ENCODE measurements at regions not wholly inside any gene's neighbourhood (a gene's known extent, or its start where the extent isn't known, plus 50 kb on each side); places are given as distances from the start of the nearest gene placed in this dataset.

DNA sequence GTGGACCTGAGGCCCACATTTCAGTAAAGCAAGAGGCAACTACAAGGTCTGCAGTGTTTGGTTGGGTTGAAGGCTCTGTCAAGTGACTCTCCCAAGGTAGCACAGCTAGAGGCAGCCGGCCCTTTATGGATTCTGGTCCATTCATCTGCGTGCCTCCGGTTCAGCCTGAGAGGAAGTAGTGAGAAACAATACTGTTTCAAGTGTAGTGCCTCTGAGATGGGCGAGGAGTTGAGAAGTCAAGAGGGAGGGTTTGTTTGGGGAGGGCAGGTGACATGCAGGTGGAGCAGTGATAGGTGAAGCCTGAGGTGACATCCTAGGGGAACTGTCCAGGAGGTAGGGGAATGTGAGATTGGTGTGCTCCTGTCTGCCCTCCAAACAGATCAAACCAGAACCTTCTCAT lies 933.5 kb downstream of the VRK1 start:
- H3K4me3 ChIP-seq (ENCODE audit: low read depth, low read length): no peak overlapping the region
- DNase-seq (ENCODE audit: low read depth): no peak
- TF ChIP-seq, protein P1, sequence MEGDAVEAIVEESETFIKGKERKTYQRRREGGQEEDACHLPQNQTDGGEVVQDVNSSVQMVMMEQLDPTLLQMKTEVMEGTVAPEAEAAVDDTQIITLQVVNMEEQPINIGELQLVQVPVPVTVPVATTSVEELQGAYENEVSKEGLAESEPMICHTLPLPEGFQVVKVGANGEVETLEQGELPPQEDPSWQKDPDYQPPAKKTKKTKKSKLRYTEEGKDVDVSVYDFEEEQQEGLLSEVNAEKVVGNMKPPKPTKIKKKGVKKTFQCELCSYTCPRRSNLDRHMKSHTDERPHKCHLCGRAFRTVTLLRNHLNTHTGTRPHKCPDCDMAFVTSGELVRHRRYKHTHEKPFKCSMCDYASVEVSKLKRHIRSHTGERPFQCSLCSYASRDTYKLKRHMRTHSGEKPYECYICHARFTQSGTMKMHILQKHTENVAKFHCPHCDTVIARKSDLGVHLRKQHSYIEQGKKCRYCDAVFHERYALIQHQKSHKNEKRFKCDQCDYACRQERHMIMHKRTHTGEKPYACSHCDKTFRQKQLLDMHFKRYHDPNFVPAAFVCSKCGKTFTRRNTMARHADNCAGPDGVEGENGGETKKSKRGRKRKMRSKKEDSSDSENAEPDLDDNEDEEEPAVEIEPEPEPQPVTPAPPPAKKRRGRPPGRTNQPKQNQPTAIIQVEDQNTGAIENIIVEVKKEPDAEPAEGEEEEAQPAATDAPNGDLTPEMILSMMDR (IDR thresholded peaks at IDR 0.05; ENCODE audit: low read depth, low read length, missing control alignments): no peak
- in situ Hi-C loops (cut with HindIII; ENCODE audit: low sequenced_read_pairs): no loop called here

DNA sequence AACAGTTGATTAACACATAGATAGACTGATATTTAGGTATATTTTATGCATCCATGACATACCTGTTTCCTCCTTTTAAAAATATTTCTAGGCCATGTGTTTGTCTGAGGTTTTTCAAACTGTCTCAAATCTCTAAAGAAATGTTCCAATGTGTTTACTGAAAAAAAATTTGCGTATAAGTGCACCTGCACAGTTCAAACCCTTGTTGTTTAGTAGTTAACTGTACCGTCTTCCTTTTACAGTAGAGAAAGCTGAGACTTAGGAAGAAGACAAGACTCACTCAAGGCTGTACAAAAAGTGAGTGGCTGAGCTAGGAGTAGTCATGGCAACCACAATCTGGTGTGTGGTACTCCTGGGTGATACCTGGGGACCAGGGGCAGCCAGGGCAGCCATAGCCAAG lies 934.6 kb downstream of the VRK1 start:
- in situ Hi-C loops (cut with HindIII; ENCODE audit: low sequenced_read_pairs): no loop called here
- no peak overlapping the region for H3K4me3 ChIP-seq (ENCODE audit: low read depth, low read length)
- DNase-seq (ENCODE audit: low read depth): no peak
- TF ChIP-seq, protein P1 (IDR thresholded peaks at IDR 0.05; ENCODE audit: low read depth, low read length, missing control alignments): no peak

DNA sequence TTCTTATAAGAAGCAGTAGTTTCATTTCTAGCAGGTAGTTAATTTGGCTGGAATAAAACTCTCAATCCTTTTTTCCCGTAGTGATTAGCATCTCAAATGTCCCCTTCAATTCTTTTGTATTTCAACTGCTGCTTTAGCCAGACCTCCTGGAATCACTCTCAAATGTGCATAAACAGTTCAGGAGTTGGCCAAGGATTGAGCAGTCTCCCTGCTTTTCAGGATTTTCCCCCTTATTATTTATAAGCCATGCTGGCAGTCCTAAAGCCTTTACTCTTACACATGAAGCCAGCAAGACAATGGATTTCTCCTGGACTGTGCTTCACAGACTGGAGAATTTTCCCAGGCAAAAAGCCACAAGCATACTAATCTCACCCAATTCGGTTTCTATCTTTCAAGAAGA lies 950.1 kb downstream of the VRK1 start:
- TF ChIP-seq, protein P1 (IDR thresholded peaks at IDR 0.05; ENCODE audit: low read depth, low read length, missing control alignments): no peak
- DNase-seq (ENCODE audit: low read depth): no peak
- in situ Hi-C loops (cut with HindIII; ENCODE audit: low sequenced_read_pairs): no loop called here
- no peak overlapping the region for H3K4me3 ChIP-seq (ENCODE audit: low read depth, low read length)

DNA sequence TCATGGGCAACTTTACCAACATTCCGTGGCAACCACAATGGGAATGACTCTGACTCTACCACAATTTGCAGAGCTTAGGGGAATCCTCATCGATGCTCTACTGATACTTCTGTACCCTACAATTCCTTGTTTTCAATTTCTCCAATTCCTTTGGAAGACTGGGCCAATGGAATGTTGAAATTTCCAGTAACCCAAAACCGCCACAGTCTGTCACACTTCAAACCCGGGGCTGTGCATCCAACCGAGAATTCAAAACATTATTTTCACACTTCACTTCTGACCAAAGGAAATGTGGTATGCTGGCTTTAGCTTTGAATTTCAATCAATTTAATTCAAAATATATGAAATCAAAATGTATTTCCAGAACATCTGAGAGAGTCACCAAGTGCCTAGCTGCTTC lies 951.4 kb downstream of the VRK1 start:
- in situ Hi-C loops (cut with HindIII; ENCODE audit: low sequenced_read_pairs): no loop called here
- no peak overlapping the region for H3K4me3 ChIP-seq (ENCODE audit: low read depth, low read length)
- TF ChIP-seq, protein P1 (IDR thresholded peaks at IDR 0.05; ENCODE audit: low read depth, low read length, missing control alignments): no peak
- no peak for DNase-seq (ENCODE audit: low read depth)

DNA sequence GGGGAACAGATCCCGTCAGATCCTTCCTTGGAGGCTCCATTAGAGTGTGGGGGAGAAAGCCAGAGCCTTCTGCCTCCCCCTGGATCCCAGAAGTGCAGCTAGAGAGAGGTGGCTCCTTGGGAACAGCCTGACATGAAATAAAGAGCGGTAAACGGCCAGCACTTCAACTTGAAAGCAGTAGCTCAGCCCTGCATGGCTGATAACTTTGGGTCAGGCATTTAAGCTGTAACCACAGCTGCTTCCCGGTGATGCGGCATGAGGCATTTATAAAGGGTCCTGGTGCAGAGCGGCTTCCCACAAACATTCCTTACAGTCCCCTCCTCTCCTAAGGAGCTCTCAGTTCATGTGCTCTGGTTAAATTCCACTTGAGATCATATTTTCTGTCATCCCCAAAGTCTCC lies 960.3 kb downstream of the VRK1 start:
- in situ Hi-C loops (cut with HindIII; ENCODE audit: low sequenced_read_pairs): no loop called here
- no peak overlapping the region for H3K4me3 ChIP-seq (ENCODE audit: low read depth, low read length)
- no peak for DNase-seq (ENCODE audit: low read depth)
- TF ChIP-seq, protein P1 (IDR thresholded peaks at IDR 0.05; ENCODE audit: low read depth, low read length, missing control alignments): no peak

DNA sequence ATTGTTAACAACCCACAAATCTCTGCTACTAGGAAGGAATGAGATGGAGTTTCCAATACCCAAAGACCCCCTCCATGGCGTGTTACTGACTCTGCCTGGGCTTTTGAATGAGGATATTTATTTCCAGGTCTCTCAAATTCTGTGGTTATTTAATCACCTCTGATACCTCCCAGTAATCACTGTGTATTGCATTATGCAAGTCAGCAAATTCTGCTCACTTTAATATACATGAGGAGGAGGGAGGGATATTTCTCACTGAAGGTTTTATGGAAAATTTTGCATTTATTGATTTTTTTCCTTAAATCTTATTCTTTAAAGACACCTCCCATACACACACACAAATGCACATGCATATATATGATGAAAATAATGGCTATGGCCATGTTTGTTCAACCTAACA lies 962.9 kb downstream of the VRK1 start:
- H3K4me3 ChIP-seq (ENCODE audit: low read depth, low read length): no peak overlapping the region
- TF ChIP-seq, protein P1 (IDR thresholded peaks at IDR 0.05; ENCODE audit: low read depth, low read length, missing control alignments): no peak
- no peak for DNase-seq (ENCODE audit: low read depth)
- in situ Hi-C loops (cut with HindIII; ENCODE audit: low sequenced_read_pairs): no loop called here

GRCh38 chr14:97762386-97762785 lies 965.2 kb downstream of the VRK1 start:
- H3K4me3 ChIP-seq (ENCODE audit: low read depth, low read length): no peak overlapping the region
- DNase-seq (ENCODE audit: low read depth): no peak
- TF ChIP-seq, protein P1 (IDR thresholded peaks at IDR 0.05; ENCODE audit: low read depth, low read length, missing control alignments): no peak
- in situ Hi-C loops (cut with HindIII; ENCODE audit: low sequenced_read_pairs): no loop called here
